ENCODE measurements at regions not wholly inside any gene's neighbourhood (a gene's known extent, or its start where the extent isn't known, plus 50 kb on each side); places are given as distances from the start of the nearest gene placed in this dataset.

DNA sequence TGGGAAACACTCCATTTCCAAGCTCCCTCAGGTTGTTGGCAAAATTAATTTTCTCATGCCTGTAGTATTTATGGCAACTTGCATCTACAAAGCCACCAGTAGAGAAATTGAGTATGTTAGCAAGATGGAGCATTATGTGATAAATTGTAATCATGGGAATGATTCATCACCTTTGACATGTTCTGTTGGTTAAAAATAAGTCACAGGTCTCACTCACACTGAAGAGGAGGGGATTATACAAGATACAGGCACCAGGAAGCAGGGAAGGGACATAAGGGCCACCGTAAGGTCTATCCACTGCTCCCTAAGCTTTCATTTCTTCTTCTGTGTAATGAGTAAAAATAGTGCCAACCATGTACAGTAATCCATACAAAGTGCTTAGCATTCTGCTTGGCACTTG, 313.0 kb downstream of the GBA3 start:
- DNase-seq, result no peak

- DNase-seq, result no peak
These were observed 308.7 kb downstream of the GBA3 start for GRCh38 chr4:23001478-23001877.

DNA sequence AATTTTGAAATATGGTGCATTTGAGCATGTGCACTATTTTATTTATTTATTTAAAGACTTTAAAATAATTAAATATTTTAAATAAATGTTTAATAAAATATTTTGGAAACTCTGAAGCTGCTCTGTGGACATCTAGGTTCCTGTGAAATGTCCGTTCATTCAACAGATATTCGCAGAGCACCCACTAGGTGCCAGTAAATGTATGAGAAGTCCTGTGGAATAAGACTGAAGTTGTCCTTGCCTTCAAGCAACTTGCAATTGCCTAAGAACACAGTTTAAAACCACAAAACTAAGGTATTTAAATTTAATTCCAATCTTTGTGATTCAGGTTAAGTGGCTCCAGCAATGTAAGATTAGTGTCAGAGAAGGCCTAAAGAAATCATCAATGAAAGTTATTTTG, 306.7 kb downstream of the GBA3 start:
- DNase-seq, result no peak

DNA sequence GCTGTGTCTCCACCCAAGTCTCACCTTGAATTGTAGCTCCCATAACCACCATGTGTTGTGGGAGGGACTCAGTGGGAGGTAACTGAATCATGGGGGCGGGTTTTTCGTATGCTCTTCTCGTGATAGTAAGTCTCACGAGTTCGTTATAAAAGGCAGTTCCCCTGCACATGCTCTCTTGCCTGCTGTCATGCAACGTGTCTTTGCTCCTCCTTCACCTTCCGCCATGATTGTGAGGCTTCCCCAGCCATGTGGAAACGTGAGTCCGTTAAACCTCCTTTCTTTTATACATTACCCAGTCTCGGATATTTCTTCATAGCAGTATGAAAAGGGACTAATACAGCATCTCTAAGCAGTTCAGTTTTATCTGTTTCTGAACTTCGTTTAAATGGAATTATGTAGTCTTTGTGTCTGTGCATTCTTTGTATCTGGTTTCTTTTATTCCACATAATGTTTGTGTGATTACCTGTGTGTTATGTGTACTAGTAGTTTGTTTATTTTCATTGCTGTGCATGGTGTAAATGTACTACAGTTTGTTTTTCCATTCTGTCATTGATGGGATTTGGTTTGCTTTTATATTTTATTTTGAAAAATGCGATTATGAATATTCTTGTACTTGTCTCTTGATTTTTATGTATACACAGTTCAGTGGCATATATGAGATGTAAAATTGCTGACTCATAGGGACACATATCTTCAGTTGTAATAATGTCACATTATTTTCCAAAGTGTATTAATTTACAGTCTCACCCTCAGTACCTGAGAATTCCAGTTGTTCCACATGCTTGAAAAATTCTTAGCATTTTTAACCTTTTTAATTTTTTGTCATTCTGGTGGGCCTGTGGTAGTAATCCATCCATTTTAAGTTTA, 304.9 kb downstream of the GBA3 start:
- no peak for DNase-seq

- no peak for DNase-seq
These were observed 298.8 kb downstream of the GBA3 start for GRCh38 chr4:22991576-22991975.

DNA sequence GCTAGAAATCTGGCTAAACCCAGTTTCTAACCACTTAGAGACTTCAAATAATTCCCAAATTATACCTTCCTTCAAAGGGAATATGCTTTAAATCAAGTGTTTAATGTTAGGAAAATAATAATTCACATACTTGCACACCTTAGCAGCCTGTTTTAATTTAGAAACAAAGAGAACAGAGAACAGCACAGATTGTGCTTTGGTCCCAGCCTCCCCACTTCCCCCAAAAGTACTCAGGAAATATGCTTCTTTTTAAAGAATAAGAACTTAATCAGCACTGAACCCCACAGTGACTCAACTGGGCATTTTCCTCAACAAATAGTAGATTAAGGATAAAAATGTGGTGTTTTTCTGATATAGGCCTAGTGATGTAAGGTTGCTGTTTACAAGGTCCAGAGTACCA, 295.8 kb downstream of the GBA3 start:
- no peak for DNase-seq

DNA sequence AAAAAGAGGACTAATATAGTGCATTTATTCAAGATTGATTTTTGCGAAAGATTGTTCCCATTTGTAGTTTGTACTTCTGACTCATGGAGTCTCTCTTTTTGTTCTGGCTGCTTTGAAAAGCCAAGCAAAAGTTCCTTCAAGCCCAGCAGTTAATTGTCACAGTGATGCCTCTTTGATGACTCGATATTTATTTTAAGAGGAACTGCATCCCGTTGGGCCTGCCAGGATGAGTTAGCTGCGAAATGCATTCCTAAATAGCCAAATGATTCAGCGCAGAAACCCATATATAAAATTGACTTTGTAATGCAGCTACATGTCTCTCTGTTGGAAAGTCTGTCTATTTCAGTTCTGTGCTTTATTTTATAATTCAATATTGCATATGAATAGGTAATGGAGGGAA, 295.1 kb downstream of the GBA3 start:
- DNase-seq, result no peak

- no peak for DNase-seq
These were observed 294.1 kb downstream of the GBA3 start for GRCh38 chr4:22986881-22987280.

GRCh38 chr4:22986262-22986661, 293.5 kb downstream of the GBA3 start:
- DNase-seq, result no peak

DNA sequence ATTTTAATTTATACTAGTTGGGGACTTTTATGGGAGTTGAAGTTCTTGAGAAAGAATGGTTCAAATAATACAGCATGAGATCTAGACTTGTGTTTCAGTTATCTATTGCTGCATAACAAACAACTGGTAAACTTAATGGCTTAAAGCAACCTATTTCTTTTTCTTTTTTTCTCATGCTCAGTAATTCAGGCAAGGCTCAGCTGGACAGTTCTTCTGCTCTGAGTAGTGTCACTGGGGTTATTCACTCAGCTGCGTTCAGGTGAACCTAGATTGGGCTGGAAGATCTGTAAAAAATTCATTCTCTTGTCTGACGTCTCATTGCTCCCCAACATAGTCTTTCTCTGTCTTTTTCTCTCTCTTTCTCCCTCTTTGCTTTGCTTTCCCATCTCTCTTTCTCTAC, 291.7 kb downstream of the GBA3 start:
- DNase-seq, result no peak

DNA sequence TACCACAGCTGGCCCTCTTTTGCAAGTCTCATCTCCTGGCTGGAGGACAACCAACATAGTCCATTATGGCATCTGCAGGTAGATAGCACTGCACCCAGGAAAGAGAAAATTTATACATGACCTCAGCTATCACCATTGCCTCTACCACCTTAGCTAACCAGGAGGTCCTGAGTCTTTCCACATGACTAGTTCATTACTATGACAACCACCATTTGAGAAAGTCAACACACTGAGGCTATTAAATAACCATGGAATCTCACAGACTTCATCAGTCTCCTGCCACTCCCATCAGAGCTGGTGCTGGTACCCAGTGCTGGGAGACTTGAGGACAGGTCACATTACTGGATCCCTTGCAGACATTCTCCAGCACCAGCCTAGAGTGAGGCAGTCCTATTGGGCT, 285.9 kb downstream of the GBA3 start:
- DNase-seq, result no peak

DNA sequence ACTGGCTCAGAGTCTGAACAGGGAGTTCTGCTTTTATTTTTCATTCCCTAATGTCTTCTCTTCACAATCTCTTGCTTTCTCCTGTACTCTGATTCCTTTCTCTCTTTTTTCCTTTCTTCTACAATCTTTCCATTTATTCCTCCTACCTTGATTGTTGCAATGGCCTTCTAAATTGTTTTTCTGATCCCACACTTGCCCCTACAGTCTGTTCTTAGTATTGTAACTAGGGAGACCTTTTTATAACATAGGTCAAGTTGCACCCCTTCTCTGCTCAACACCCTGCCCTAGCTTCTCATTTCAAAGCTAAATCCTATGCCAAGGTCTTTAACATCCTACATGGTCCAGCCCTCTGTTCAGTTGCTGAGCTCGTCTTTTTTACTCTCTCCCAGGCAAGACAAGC, 277.9 kb downstream of the GBA3 start:
- DNase-seq, result no peak

DNA sequence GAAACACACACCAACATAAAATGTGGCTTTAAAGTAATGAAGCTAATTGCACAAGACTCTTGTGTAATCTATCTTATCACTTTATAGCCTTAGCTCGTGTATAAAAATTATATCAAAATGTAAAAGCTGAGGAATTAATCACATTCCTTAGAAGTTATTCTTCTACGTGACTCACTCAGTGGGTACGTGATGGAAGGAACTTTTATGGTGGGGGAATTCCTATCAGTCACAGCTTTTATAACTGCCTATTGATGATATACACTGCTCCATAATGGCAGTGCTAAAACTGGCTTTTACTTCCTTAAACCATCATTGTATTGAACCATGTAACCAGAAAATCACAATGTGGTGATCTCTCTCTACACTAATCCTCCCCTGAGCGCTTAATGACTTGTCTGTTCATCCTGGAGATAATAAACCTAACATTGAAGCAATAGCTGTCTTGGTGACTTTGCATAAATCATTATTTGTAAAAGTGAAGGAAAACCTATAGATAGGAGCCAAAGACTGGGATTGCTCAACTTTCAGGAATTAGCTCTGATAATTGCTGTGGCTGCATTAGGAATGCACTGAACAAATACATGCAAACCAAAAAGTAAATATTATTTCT, 276.7 kb downstream of the GBA3 start:
- DNase-seq, result no peak

GRCh38 chr4:22962295-22962694, 269.6 kb downstream of the GBA3 start:
- DNase-seq, result no peak

DNA sequence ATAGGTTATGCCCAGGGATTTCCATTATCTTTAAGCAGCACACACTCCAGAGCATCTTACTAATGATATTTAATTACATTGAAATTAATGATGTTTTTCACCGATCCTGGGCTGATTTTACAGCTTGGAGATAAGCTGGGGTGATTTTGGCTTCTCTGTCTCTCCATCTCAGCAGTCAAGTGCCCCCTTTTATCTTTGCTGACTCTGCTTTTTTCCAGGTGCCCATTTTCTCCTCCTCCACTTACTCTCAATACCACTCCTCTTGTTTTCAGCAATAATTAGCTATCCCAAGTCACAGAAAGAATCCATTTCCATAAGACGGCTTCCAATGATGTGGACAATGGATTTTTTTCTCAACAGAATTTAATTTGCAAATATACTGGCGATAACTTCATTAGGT, 266.7 kb downstream of the GBA3 start:
- DNase-seq, result no peak

DNA sequence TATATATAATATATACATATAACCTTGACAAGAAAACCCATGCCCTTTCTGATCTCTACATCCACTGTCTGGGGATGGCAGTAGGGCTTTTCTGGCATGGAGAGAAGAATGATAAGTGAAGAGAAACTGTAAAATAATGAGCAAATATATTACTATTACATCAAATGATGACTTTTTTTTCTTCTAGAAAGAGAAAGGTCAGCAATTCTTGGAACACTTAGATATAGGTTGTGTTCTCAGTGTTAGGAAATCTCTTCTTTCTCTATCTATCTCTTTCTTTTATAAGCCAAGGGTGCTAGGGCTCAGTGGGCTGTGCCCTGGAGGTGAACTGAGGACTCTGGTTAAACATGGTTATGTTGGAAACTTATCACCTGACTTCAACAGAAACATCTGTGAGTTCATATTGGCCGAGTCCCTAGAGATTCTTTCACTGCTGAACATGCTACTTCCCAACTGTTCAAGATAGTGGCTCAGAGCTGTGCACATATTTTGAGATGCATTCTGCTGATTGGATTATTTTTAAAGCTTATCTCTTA, 265.1 kb downstream of the GBA3 start:
- no peak for DNase-seq

DNA sequence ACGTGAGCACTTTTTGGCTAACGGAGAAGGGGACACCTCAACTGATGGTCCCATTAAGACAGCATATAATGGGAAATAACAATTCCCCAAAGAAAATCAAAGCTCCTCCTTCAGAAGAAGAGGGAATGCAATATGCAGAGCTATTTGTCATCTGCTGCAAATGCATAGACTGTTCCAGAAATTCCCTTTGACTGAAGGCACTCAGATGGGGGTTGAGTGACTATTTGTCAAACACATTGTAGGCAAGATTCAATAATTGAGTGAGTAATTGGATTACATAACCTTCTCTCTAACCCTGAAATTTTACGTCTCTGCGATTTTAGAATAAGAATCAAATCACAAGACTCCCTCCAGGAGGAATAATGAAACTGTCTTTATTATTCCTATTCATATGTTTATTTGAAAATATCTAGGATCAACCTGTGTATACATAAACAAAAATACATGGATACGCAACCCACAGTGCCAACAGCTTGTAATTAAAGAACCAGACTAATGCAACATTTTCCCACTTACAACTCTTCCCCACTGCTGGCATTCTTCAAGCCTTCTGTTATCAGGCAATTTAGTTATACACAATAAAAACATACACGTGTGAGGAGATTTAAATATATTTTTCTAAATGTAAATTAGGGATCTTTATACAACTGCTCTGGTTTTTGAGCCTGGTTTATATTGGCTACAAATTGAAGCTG, 256.6 kb downstream of the GBA3 start:
- no peak for DNase-seq

GRCh38 chr4:22947851-22948250, 255.1 kb downstream of the GBA3 start:
- DNase-seq, result no peak

DNA sequence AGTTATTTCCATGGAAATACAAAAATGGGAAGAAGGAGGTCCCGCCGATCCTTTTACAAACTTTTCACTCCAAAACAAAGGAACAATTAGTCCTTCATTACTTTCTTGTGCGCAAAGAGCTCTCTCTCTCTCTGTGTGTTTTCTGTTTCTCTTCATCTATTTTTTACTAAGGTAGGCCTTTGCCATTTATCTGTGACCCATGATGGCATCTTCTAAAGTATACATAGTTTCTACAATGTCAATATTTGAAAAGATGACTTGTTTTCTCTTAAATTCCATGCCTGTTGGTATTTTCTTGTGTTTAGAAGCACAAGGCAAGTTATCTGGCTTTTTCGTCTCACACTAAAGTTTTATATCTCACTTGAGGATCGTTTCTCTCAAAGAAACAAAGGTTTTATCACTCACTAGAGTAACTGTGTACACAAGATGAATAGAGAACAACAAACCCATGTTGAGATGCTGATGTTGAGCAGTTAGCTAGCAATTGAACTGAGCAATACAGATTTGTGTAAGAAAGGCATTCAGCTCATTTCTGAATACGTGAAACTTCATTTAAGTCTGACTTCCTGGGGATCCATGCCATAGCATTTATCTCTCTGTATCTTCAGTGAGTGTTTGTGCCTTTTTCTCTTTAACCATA, 250.3 kb downstream of the GBA3 start:
- no peak for DNase-seq

DNA sequence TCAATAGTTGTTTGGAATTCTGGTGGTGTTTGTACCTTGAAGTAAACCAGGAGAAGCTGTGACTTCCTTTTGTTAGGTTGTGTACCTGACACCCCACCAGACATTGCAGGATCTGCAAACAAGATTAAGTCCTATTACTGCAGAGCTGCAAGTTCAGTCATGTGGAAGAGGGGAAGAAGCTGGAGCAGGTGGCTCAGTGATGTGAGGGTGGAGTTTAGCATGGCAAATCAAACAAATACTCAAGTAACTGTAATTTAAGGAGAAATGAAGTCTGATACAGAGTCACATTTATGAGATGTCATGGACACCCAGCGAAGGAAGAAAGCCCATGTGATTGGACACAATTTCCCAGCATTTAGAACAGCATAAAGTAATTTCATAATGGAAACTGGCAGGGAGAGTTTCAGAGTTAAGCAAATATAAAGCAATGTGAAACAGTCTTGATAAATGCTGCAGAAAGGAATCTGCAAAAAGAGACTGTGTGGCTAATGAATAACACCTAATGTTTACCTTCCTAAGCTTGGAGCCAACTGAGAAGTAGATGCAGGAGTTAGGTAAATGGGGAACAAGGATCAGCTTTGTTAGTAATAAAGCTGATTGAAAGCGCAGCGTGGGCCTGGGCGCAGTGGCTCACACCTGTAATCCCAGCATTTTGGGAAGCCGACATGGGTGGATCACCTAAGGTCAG, 249.1 kb downstream of the GBA3 start:
- DNase-seq, result no peak

GRCh38 chr4:22932326-22932725, 239.6 kb downstream of the GBA3 start:
- no peak for DNase-seq

GRCh38 chr4:22922426-22922825, 229.7 kb downstream of the GBA3 start:
- no peak for DNase-seq

DNA sequence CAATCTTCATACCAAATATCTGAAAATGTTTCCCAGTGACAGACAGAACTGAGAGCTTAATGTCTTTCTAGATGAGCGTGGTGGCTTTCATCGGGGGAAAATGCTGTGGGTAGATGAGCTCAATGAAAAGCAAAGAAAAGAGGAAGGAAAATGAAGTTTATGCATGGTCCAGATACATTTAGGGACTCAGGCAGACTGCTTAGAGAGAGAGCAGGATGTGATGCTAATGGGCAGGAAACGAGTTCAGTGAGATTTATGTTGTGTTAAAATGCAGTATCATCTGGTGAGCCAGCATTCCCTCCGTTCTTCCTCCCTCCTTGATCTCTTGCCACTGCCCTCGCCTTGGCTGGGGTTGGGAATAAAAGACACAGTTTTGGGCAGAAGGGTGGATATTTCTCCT, 229.2 kb downstream of the GBA3 start:
- DNase-seq, result no peak
